Suppressor macrophage (primary cell): ENCODE measurements at regions not wholly inside any gene's neighbourhood (a gene's known extent, or its start where the extent isn't known, plus 50 kb on each side); places are given as distances from the start of the nearest gene placed in this dataset.
A peak's percentile ranks its signal among the peaks of the same experiment; 100 is the strongest.

Source experiments
- DNase-seq, 4 experiments: peaks; one replicate each; pipeline ENCODE4 v3.0.0-alpha.2; 2020 to 2022

GRCh38 chr4:156643826-156644225 lies 327.8 kb downstream of the PDGFC start:
- no peak for DNase-seq

GRCh38 chr4:156642161-156642560 lies 329.4 kb downstream of the PDGFC start:
- no peak for DNase-seq

- DNase-seq, result no peak
Observed at GRCh38 chr4:156638925-156639605, 332.5 kb downstream of the PDGFC start.

- no peak for DNase-seq
Observed at GRCh38 chr4:156638334-156638733, 333.3 kb downstream of the PDGFC start.

- no peak for DNase-seq
Observed at GRCh38 chr4:156636381-156636780, 335.2 kb downstream of the PDGFC start.

- no peak for DNase-seq
Observed at GRCh38 chr4:156635051-156635450, 336.5 kb downstream of the PDGFC start.

- DNase-seq, result no peak
Observed at GRCh38 chr4:156634612-156635011, 337.0 kb downstream of the PDGFC start.

- no peak for DNase-seq
Observed at GRCh38 chr4:156633847-156634246, 337.8 kb downstream of the PDGFC start.

- no peak for DNase-seq
Observed at GRCh38 chr4:156628858-156629257, 342.7 kb downstream of the PDGFC start.

- DNase-seq, result no peak
Observed at GRCh38 chr4:156623376-156623775, 348.2 kb downstream of the PDGFC start.

GRCh38 chr4:156620786-156621185 lies 350.8 kb downstream of the PDGFC start:
- DNase-seq, result no peak

GRCh38 chr4:156619154-156619934 lies 352.3 kb downstream of the PDGFC start:
- DNase-seq, result no peak

- no peak for DNase-seq
Observed at GRCh38 chr4:156615066-156615531, 356.5 kb downstream of the PDGFC start.

- DNase-seq, result no peak
Observed at GRCh38 chr4:156614536-156614935, 357.1 kb downstream of the PDGFC start.

GRCh38 chr4:156609421-156609820 lies 362.2 kb downstream of the PDGFC start:
- peak; percentile 18 to 72 (median 60) for DNase-seq

- DNase-seq, result no peak
Observed at GRCh38 chr4:156608651-156609050, 362.9 kb downstream of the PDGFC start.

GRCh38 chr4:156607478-156607857 lies 364.1 kb downstream of the PDGFC start:
- DNase-seq, result no peak

GRCh38 chr4:156606554-156607477 lies 364.8 kb downstream of the PDGFC start:
- no peak for DNase-seq

- peak; percentile 16 to 44 (median 25) for DNase-seq
Observed at GRCh38 chr4:156598138-156598681, 373.4 kb downstream of the PDGFC start.

- DNase-seq, result peak in 2 of 4 experiments; percentile 40 to 54
Observed at GRCh38 chr4:156596706-156597329, 374.8 kb downstream of the PDGFC start.

GRCh38 chr4:156596026-156596425 lies 375.6 kb downstream of the PDGFC start:
- DNase-seq, result no peak

- no peak for DNase-seq
Observed at GRCh38 chr4:156595041-156595440, 376.6 kb downstream of the PDGFC start.
